ENCODE measurements at regions not wholly inside any gene's neighbourhood (a gene's known extent, or its start where the extent isn't known, plus 50 kb on each side); places are given as distances from the start of the nearest gene placed in this dataset.

DNA sequence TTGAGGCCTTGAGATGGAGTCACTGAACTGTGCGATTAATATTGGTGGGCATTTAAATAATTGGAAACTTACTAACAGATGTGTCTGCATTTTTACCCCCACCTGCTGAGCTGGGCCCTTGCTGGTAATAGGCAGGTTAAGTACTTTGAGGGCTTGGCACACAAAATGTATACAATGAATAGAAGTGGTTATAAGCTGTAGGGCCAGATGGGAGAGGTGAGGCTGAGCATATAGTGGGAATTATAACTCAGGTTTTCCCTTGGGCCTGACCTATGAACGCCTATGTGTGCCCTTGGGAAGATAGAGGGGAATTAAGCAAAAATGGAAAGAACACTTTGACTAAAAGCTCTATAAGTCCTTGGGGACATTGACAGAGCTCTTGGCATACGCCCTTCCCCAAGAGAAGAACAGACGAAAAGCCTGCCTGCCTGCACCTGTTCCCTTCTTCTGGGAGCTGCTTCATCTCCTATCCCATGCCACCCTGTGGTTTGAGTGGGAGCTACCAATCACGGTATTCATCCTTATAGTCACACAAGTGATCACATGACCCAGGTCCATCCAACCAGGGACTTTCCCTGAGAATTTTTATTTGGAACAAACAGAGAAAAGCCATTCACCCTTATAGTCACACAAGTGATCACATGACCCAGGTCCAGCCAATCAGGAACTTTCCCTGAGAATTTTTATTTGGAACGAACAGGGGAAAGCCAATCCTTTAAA, 260.7 kb upstream of the CSF3R start:
- Mint-ChIP-seq H3K9me3 (no peaks in the 10 kb centered on the region), H3K27ac (no peak overlapping the region), H3K4me1 (ENCODE audit: low read depth) (no peaks in the 10 kb centered on the region), H3K27me3 (peaks cover 27% of the 10 kb centered on the region), H3K4me3 (no peak overlapping the region), H3K36me3 (ENCODE audit: low read depth) (no peaks in the 10 kb centered on the region)
- no peak for DNase-seq

DNA sequence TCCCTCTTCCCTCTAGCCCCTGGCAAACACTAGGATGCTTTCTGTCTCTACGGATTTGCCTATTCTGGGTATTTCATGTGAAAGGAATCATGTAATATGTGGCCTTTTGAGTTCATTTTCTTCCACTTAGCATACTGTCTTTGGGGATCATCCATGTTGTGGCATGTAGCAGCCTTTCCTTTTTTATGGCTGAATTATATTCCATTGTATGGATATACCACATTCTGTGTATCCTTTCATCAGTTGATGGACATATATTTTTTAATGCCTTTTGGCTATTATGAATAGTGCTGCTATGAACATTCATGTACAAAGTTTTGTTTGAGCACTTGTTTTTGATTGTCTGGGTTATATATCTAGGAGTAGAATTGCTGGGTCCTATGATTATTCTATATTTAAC, 258.4 kb upstream of the CSF3R start:
- no peaks in the 10 kb centered on the region for H3K36me3 Mint-ChIP-seq (ENCODE audit: low read depth)
- H3K27ac Mint-ChIP-seq: no peak overlapping the region
- H3K9me3 Mint-ChIP-seq: no peaks in the 10 kb centered on the region
- H3K4me1 Mint-ChIP-seq (ENCODE audit: low read depth): no peaks in the 10 kb centered on the region
- no peak for DNase-seq
- no peak overlapping the region for H3K4me3 Mint-ChIP-seq
- peaks cover 38% of the 10 kb centered on the region for H3K27me3 Mint-ChIP-seq

DNA sequence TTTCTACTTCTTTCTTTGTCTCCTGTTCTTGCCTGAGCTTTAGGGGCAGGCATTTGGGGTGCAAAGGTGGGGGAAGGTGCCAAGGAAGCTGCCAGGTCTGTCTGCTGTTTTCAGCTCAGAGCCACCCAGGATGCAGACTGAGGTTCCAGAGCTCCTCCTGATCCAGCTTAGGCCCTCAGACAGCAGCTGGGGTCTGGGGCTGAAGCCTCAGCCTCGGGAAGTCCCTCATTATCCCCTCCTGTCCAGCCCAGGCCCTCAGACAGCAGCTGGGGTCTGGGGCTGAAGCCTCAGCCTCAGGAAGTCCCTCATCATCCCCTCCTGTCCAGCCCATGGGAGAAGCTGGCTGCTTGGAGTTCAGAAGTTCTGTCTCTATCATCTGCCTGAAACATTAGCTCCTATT, 257.7 kb upstream of the CSF3R start:
- no peaks in the 10 kb centered on the region for H3K4me1 Mint-ChIP-seq (ENCODE audit: low read depth)
- DNase-seq: no peak
- H3K4me3 Mint-ChIP-seq: no peak overlapping the region
- H3K27me3 Mint-ChIP-seq: peaks cover 39% of the 10 kb centered on the region
- H3K9me3 Mint-ChIP-seq: no peaks in the 10 kb centered on the region
- H3K36me3 Mint-ChIP-seq (ENCODE audit: low read depth): no peaks in the 10 kb centered on the region
- H3K27ac Mint-ChIP-seq: no peak overlapping the region

DNA sequence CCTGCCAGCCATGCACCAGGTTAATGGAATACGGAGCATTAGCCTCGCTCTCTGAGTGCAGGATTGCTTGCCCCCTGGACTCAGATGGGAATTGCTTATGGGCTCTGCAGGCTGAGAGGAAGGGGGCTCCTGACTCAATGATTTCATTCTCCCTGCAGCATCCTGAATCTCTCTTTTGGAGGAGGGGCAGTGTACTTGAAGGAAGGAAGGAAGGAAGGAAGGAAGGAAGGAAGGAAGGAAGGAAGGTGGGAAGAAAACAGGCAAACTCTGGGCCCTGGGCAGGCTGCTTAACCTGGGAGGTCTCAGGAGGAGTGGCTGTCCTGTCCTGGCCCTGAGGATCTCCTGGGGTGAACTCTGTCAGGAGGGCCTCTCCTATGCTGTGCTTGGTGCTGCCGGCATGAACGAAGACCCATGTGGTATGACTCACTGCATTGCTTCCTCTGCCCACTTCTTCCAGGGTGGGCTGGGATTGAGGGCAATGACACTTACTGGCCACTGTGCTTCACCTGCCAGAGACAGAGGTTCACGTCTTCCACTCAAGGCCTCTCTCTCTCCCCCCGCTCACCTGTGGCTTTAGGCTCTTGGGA, 257.1 kb upstream of the CSF3R start:
- Mint-ChIP-seq H3K9me3 (no peaks in the 10 kb centered on the region), H3K27ac (no peak overlapping the region), H3K36me3 (ENCODE audit: low read depth) (no peaks in the 10 kb centered on the region), H3K27me3 (peaks cover 43% of the 10 kb centered on the region), H3K4me1 (ENCODE audit: low read depth) (no peaks in the 10 kb centered on the region), H3K4me3 (no peak overlapping the region)
- no peak for DNase-seq

DNA sequence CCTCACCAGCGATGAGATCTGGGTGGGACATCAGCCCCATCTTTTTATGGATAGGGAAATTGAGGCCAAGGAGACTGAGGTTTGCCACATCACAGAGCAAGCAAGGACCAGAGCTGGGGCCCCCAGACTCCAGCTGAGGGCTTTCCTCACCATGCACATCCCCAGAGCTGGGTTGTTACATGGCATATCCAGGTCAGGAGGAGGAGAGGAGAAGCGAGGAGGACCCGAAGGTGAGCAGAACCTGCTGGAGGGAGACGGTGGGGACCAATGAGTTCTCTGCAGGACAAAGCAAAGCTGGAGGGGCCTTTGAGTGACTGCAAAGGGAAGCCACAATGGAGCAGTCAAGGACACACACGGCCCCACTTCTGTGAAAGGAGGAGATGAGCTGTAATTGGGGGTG, 255.5 kb upstream of the CSF3R start:
- no peak overlapping the region for H3K27ac Mint-ChIP-seq
- H3K27me3 Mint-ChIP-seq: peaks cover 47% of the 10 kb centered on the region
- no peaks in the 10 kb centered on the region for H3K9me3 Mint-ChIP-seq
- no peak overlapping the region for H3K4me3 Mint-ChIP-seq
- H3K36me3 Mint-ChIP-seq (ENCODE audit: low read depth): no peaks in the 10 kb centered on the region
- DNase-seq: no peak
- no peaks in the 10 kb centered on the region for H3K4me1 Mint-ChIP-seq (ENCODE audit: low read depth)

DNA sequence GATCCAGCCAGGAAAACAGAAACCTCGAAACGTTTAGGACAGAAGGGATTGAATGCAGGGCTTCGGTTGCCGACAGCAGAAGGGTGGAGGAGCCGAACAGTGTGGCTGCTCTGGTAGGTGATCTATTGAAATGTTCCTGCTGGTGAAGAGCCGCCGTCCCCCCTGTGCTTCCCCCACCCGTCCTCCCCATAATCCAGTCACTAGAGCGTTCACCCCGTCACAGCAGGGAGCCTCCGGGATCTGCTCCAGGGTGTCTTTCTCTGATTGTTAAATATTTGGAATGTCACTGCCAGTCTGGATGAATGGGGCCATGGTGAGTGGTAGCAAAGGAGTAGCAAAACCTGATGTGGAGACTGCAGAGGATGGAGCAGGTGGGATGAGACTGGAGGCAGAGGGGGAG, 255.1 kb upstream of the CSF3R start:
- no peak for DNase-seq
- Mint-ChIP-seq H3K4me1 (ENCODE audit: low read depth) (no peaks in the 10 kb centered on the region), H3K9me3 (no peaks in the 10 kb centered on the region), H3K27me3 (peaks cover 50% of the 10 kb centered on the region), H3K4me3 (no peak overlapping the region), H3K36me3 (ENCODE audit: low read depth) (no peaks in the 10 kb centered on the region), H3K27ac (no peak overlapping the region)

DNA sequence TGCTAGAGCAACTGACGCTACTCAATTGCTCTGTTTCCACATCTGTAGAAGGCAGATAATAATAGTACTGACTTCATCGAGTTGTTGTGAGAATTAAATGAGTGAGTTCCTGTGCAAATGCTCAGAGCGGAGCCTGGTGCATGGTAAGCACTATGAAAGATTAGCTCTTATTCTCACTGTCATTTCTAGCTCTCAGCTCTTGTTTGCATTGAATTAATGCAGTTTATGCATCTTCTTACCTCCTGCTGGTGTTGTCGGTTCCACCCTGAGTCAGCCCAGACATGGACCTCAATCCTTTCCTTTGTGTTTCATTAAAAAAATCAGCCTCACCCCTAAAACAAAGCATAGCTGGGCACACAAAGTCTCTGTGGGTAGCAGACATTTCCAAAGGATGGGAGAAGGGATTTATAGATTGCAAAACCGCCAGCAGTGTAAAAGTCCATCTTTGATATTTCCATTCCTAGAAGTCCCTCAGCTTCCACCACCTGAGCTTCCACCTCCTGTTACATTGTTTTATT, 254.4 kb upstream of the CSF3R start:
- peaks cover 56% of the 10 kb centered on the region for H3K27me3 Mint-ChIP-seq

DNA sequence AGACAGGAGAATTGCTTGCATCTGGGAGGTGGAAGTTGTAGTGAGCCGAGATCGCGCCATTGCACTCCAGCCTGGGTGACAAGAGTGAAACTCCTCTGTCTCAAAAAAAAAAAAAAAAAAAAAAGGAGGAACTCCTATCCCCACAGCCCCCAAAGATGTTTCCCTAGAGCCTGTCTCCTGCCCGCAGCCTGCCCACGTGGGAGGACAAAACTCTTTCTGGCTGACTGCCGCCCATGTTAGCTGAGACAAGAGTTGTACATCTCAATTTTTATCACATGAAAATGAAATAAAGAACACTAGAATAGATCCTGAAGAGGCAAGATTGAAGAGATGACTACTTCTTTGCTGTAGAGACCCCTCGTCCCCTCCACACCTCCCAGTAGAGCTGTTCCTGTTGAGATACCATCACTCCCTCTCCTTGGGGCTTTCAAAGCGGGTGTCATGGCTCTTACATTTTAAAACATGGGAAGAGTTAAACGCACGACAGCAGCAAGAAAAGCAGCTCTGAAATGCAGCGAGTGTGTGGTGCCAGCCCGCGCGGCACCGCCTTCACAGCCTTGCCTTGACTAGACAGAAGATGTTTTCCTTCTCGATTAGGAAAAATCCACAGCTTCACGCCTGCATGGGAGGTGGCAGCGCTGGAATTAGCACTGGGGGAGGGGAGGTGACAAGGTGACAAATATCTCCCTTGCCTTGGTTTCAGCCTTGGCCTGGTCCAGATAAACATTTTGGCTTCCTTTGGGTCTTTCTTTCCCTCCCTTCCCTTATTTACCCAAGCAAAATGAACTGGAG, 253.4 kb upstream of the CSF3R start:
- Mint-ChIP-seq H3K27ac (no peak overlapping the region), H3K27me3 (peaks cover 61% of the 10 kb centered on the region), H3K9me3 (no peaks in the 10 kb centered on the region), H3K4me3 (no peak overlapping the region), H3K4me1 (ENCODE audit: low read depth) (no peaks in the 10 kb centered on the region), H3K36me3 (ENCODE audit: low read depth) (no peaks in the 10 kb centered on the region)
- DNase-seq: no peak

More for the DNA sequence above, 254.4 kb upstream of the CSF3R start:
- H3K4me1 Mint-ChIP-seq (ENCODE audit: low read depth): no peaks in the 10 kb centered on the region
- H3K4me3 Mint-ChIP-seq: no peak overlapping the region
- DNase-seq: no peak
- H3K36me3 Mint-ChIP-seq (ENCODE audit: low read depth): no peaks in the 10 kb centered on the region
- no peaks in the 10 kb centered on the region for H3K9me3 Mint-ChIP-seq
- no peak overlapping the region for H3K27ac Mint-ChIP-seq

DNA sequence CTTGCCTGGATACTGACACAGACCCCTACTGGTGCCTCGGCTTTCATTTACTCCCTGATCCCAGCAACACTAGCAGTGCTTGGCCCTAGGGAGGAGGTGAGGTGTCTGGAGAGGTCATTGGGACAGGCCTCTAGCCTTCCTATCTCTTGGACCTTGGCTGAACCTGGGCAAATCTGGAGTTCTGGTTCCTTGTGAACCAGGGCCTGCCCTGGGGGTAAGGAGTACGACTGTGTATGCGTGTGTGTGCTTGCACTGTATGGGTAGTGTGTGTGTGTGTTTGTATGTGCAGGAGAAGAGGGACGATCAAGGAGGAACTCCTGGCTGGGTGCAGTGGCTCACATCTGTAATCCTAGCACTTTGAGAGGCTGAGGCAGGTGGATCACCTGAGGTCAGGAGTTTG, 252.7 kb upstream of the CSF3R start:
- Mint-ChIP-seq H3K27me3 (peaks cover 61% of the 10 kb centered on the region), H3K9me3 (no peaks in the 10 kb centered on the region), H3K4me3 (no peak overlapping the region), H3K4me1 (ENCODE audit: low read depth) (no peaks in the 10 kb centered on the region), H3K27ac (no peak overlapping the region), H3K36me3 (ENCODE audit: low read depth) (no peaks in the 10 kb centered on the region)
- no peak for DNase-seq

DNA sequence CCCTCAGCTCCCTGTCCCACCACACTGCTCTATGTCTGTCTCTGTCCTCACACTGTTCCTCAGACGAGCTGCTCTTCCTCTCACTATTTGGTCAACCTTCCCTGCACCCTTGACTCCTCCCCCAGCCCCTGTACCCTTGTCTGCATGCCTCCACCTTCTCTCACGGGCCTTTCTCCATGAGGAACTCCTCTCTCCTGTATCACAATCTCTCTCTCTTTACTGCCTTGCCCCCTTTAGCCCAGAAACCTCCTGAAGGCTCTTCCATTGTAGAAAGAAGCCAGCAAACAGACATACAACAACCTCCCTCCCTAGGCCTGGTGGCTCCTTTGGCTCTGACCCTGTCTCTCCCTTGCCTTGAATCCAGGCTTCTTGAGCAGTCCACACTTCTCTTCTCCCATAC, 251.6 kb upstream of the CSF3R start:
- Mint-ChIP-seq H3K36me3 (ENCODE audit: low read depth) (no peaks in the 10 kb centered on the region), H3K4me1 (ENCODE audit: low read depth) (no peaks in the 10 kb centered on the region), H3K27me3 (peaks cover 65% of the 10 kb centered on the region), H3K9me3 (no peaks in the 10 kb centered on the region), H3K4me3 (no peak overlapping the region), H3K27ac (no peak overlapping the region)
- DNase-seq: no peak

DNA sequence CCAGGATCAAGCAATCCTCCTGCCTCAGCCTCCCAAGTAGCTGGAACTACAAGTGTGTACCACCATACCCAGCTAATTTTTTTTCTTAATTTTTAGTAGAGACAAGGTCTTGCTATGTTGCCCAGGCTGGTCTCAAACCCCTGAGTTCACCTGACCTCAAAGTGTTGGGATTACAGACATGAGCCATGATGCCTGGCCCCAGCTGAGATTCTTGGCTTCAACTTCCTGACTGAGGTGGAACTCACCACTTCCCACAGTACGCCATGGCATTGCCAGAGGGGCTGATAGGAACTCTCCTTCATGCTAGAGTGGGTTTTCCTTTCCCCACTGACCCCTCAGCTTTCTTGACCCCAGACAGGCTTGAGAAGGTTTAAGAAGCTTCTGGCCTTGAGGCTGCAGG, 251.0 kb upstream of the CSF3R start:
- no peak overlapping the region for H3K27ac Mint-ChIP-seq
- H3K27me3 Mint-ChIP-seq: peaks cover 67% of the 10 kb centered on the region
- no peaks in the 10 kb centered on the region for H3K4me1 Mint-ChIP-seq (ENCODE audit: low read depth)

DNA sequence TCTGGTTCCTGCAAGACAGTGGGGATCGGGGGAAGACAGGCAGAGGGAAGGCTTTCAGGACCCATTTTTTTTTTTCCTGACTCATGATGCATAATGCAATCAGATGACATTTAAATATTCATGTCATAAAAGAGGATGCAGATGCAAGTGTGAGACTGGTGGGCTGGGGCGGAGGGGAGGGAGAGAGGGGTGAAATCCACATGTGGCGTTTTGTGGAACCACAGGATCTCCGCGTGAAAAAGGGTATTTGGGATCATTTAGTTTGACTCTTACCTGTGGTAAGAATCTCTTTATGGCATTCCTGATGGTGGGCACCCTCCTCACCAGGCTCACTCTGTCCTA, 249.3 kb upstream of the CSF3R start:
- Mint-ChIP-seq H3K4me1 (ENCODE audit: low read depth) (no peaks in the 10 kb centered on the region), H3K36me3 (ENCODE audit: low read depth) (no peaks in the 10 kb centered on the region), H3K27me3 (peaks cover 52% of the 10 kb centered on the region), H3K9me3 (no peaks in the 10 kb centered on the region), H3K27ac (no peak overlapping the region), H3K4me3 (no peak overlapping the region)
- no peak for DNase-seq

More for the DNA sequence above, 251.0 kb upstream of the CSF3R start:
- no peak for DNase-seq
- no peaks in the 10 kb centered on the region for H3K36me3 Mint-ChIP-seq (ENCODE audit: low read depth)
- H3K4me3 Mint-ChIP-seq: no peak overlapping the region
- no peaks in the 10 kb centered on the region for H3K9me3 Mint-ChIP-seq

DNA sequence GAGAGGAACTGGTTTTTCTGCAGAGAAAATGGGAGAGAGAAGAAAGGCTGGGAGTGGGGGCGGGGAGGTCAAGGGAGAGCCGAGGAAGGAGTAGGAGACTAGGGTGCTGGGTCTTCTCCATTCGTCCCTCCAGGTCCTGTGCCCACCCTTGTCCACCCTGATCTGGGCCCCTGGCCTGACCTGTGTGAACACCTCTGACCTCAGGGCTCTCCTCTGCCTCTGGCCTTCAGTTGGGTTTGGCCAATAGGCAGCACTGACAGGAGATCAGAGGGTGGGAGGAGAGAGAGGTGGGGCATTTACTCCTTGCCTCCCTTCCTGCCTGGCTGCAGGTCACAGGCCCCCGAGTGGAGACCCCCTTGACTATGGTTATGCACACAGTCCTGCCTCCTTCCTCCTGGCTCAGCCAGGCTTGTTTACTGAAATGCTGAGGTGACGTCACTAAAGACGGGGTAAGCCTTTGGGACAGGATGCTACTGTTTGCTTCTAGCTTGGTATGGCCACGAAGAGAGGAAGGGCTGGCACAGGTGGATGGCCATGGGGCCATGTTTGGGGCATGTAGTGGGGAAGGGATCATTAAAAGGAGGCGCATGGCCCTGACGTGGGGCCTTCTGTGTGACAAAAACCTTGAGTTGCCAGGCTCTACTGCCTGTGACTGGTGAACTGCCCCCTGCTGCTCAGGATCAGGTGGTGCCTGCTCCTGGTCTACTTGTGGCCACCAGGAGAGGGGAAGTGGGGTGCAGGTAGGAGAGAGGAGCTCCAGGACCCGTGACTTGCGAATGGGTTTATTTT, 248.7 kb upstream of the CSF3R start:
- Mint-ChIP-seq H3K9me3 (no peaks in the 10 kb centered on the region), H3K27ac (no peak overlapping the region), H3K36me3 (ENCODE audit: low read depth) (no peaks in the 10 kb centered on the region), H3K4me3 (no peak overlapping the region), H3K4me1 (ENCODE audit: low read depth) (no peaks in the 10 kb centered on the region), H3K27me3 (peaks cover 47% of the 10 kb centered on the region)
- DNase-seq: no peak

DNA sequence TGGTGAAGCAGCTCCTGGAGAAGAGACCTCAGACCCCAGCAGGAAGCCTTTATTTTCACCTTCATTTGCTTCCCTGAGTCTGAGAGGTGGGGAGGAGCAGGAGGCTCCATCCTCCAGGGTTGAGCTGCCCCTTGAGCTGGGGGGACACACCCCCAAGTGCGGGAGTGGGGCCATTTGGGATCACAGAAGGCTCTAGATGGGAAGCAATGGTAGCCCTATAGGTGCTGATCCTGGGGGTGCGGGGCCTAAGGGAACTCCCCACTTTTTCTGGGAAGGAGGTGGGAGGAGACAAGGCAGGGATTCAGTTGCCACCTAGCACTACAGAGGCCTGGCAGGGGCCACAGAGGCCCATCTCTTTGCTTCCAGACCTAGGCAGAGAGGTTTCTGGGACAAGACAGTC, 247.9 kb upstream of the CSF3R start:
- no peak overlapping the region for H3K27ac Mint-ChIP-seq
- H3K4me3 Mint-ChIP-seq: no peak overlapping the region
- no peaks in the 10 kb centered on the region for H3K4me1 Mint-ChIP-seq (ENCODE audit: low read depth)
- H3K27me3 Mint-ChIP-seq: peaks cover 44% of the 10 kb centered on the region
- no peaks in the 10 kb centered on the region for H3K36me3 Mint-ChIP-seq (ENCODE audit: low read depth)
- H3K9me3 Mint-ChIP-seq: no peaks in the 10 kb centered on the region
- DNase-seq: no peak

Data from activated T-cell treated with anti-CD3 and anti-CD28 coated beads, Interleukin-2, amount 50 U/mL, for 24 hours (primary cell).